HG03432 (cell line): ENCODE measurements at regions not wholly inside any gene's neighbourhood (a gene's known extent, or its start where the extent isn't known, plus 50 kb on each side); places are given as distances from the start of the nearest gene placed in this dataset.
"Not testable (repeated sequence)": the region's sequence is repeated elsewhere in the genome, so short reads cannot be mapped to it uniquely, and the experiment has no call there.

ENCODE experiments used
- ATAC-seq: cut with Tn5 transposase; IDR thresholded peaks from one replicate; pipeline ENCODE4 v1.9.1; 2021; ENCODE audit warnings: mild to moderate bottlenecking, moderate library complexity; ENCODE audit not compliant: unreplicated experiment

GRCh38 chr3:15851735-15852134 lies 54.0 kb upstream of the ANKRD28 start:
- no peak for ATAC-seq

GRCh38 chr3:15858547-15859506 lies 61.0 kb upstream of the ANKRD28 start:
- ATAC-seq, result peak; percentile 69

GRCh38 chr3:15859507-15860013 lies 61.8 kb upstream of the ANKRD28 start:
- ATAC-seq, result peak; percentile 90

GRCh38 chr3:15860014-15860934 lies 62.5 kb upstream of the ANKRD28 start:
- ATAC-seq, result peak; percentile 60

- no peak for ATAC-seq
Observed at GRCh38 chr3:15861163-15861562, 63.4 kb upstream of the ANKRD28 start.

GRCh38 chr3:15872807-15873206 lies 75.0 kb upstream of the ANKRD28 start:
- ATAC-seq, result no peak

- ATAC-seq, result no peak
Observed at GRCh38 chr3:15873415-15873814, 75.6 kb upstream of the ANKRD28 start.

- ATAC-seq, result no peak
Observed at GRCh38 chr3:15875016-15875689, 77.4 kb upstream of the ANKRD28 start.

- ATAC-seq, result no peak
Observed at GRCh38 chr3:15876669-15877068, 78.9 kb upstream of the ANKRD28 start.

- ATAC-seq, result no peak
Observed at GRCh38 chr3:15877813-15878212, 80.0 kb upstream of the ANKRD28 start.

- not testable (repeated sequence) for ATAC-seq
Observed at GRCh38 chr3:15879787-15880186, 82.0 kb upstream of the ANKRD28 start.

GRCh38 chr3:15882577-15882976 lies 84.8 kb upstream of the ANKRD28 start:
- no peak for ATAC-seq

- no peak for ATAC-seq
Observed at GRCh38 chr3:15884132-15884531, 86.4 kb upstream of the ANKRD28 start.

- no peak for ATAC-seq
Observed at GRCh38 chr3:15886521-15886920, 88.7 kb upstream of the ANKRD28 start.

GRCh38 chr3:15887261-15887660 lies 89.5 kb upstream of the ANKRD28 start:
- ATAC-seq, result no peak

- no peak for ATAC-seq
Observed at GRCh38 chr3:15889936-15890335, 92.2 kb upstream of the ANKRD28 start.

- no peak for ATAC-seq
Observed at GRCh38 chr3:15892311-15893227, 94.8 kb upstream of the ANKRD28 start.

- no peak for ATAC-seq
Observed at GRCh38 chr3:15894382-15894781, 96.6 kb upstream of the ANKRD28 start.

- ATAC-seq, result no peak
Observed at GRCh38 chr3:15896500-15896899, 98.7 kb upstream of the ANKRD28 start.

GRCh38 chr3:15899388-15899787 lies 101.6 kb upstream of the ANKRD28 start:
- no peak for ATAC-seq
